WTC11 (cell line): ENCODE measurements at regions not wholly inside any gene's neighbourhood (a gene's known extent, or its start where the extent isn't known, plus 50 kb on each side); places are given as distances from the start of the nearest gene placed in this dataset.

ENCODE experiments used
- ATAC-seq: fragments of 200-7000 bp; cut with Tn5 transposase; 2 replicates; pipeline ENCODE4 v1.10.0; 2021; ENCODE audit warnings: mild to moderate bottlenecking, moderate library complexity
- CTCF ChIA-PET: fragments of 300-600 bp; sonication (Branson Sonifier 250); formaldehyde crosslinking; loops from one replicate; lab custom pipeline; 2021; ENCODE audit warnings: antibody characterized with exemption; lab: Charles Lee
- POLR2A ChIA-PET: fragments of 350-600 bp; sonication (Branson Sonifier 250); formaldehyde crosslinking; loops from one replicate; lab custom pipeline; 2021; ENCODE audit warnings: antibody characterized with exemption; lab: Charles Lee
- DNase-seq: peaks from one replicate; pipeline ENCODE4 v3.0.0; 2021; ENCODE audit warnings: low spot score
- H3K27ac Mint-ChIP-seq: 2 replicates; pipeline ENCODE4 v1.8.0; 2021; ENCODE audit warnings: mixed read lengths
- H3K27me3 Mint-ChIP-seq: 2 replicates; pipeline ENCODE4 v1.8.0; 2021; ENCODE audit warnings: low read depth, mild to moderate bottlenecking, moderate library complexity, mixed read lengths
- H3K36me3 Mint-ChIP-seq: 2 replicates; pipeline ENCODE4 v1.8.0; 2021; ENCODE audit warnings: mixed read lengths
- H3K4me1 Mint-ChIP-seq: 2 replicates; pipeline ENCODE4 v1.8.0; 2022; ENCODE audit warnings: mixed read lengths
- H3K4me3 Mint-ChIP-seq: 2 replicates; pipeline ENCODE4 v1.8.0; 2021; ENCODE audit warnings: mild to moderate bottlenecking, moderate library complexity, mixed read lengths
- H3K9me3 Mint-ChIP-seq: 2 replicates; pipeline ENCODE4 v1.8.0; 2021; ENCODE audit warnings: mixed read lengths
- AR ChIP-seq: fragments of 250-450 bp; sonication (Bioruptor Pico); IDR thresholded peaks from 2 replicates; pipeline ENCODE4 v1.9.0; 2021; ENCODE audit warnings: mild to moderate bottlenecking
- ATF1 ChIP-seq: sonication (generic); formaldehyde crosslinking; IDR thresholded peaks from 2 replicates; pipeline ENCODE4 v1.8.1; 2023; ENCODE audit warnings: mild to moderate bottlenecking, moderate library complexity, missing genetic modification reagents
- CREM ChIP-seq: sonication (generic); formaldehyde crosslinking; IDR thresholded peaks from 2 replicates; pipeline ENCODE4 v1.8.1; 2022; ENCODE audit warnings: mild to moderate bottlenecking, missing genetic modification reagents, moderate library complexity
- E2F5 ChIP-seq: sonication (generic); formaldehyde crosslinking; IDR thresholded peaks from 2 replicates; pipeline ENCODE4 v1.8.1; 2022; ENCODE audit warnings: mild to moderate bottlenecking, moderate library complexity, missing genetic modification reagents
- ETV6 ChIP-seq: sonication (generic); formaldehyde crosslinking; IDR thresholded peaks from 2 replicates; pipeline ENCODE4 v1.8.1; 2022; ENCODE audit warnings: mild to moderate bottlenecking, missing genetic modification reagents
- FOXK1 ChIP-seq: sonication (generic); formaldehyde crosslinking; IDR thresholded peaks from 2 replicates; pipeline ENCODE4 v1.8.0; 2022; ENCODE audit warnings: mild to moderate bottlenecking, moderate library complexity, missing genetic modification reagents
- FOXP4 ChIP-seq: sonication (generic); formaldehyde crosslinking; IDR thresholded peaks from 2 replicates; pipeline ENCODE4 v1.8.0; 2022; ENCODE audit warnings: mild to moderate bottlenecking, missing genetic modification reagents
- JAZF1 ChIP-seq: fragments of 250-450 bp; sonication (Bioruptor Pico); IDR thresholded peaks from 2 replicates; pipeline ENCODE4 v1.9.0; 2021; ENCODE audit warnings: moderate library complexity, mild to moderate bottlenecking, inconsistent platforms
- KAT7 ChIP-seq: sonication (generic); formaldehyde crosslinking; IDR thresholded peaks from 2 replicates; pipeline ENCODE4 v1.8.1; 2023; ENCODE audit warnings: missing genetic modification reagents, mild to moderate bottlenecking, borderline replicate concordance
- MLX ChIP-seq: sonication (generic); formaldehyde crosslinking; IDR thresholded peaks from 2 replicates; pipeline ENCODE4 v1.8.1; 2023; ENCODE audit warnings: mild to moderate bottlenecking, missing genetic modification reagents, moderate library complexity
- NFE2L1 ChIP-seq: sonication (generic); formaldehyde crosslinking; IDR thresholded peaks from 2 replicates; pipeline ENCODE4 v1.8.1; 2023; ENCODE audit warnings: missing genetic modification reagents
- NR1H2 ChIP-seq: sonication (generic); formaldehyde crosslinking; IDR thresholded peaks from 2 replicates; pipeline ENCODE4 v1.9.0; 2021; ENCODE audit warnings: mild to moderate bottlenecking, moderate library complexity, missing genetic modification reagents
- PRRX2 ChIP-seq: fragments of 250-450 bp; sonication (Bioruptor Pico); IDR thresholded peaks from 2 replicates; pipeline ENCODE4 v1.8.0; 2021; ENCODE audit warnings: mild to moderate bottlenecking
- ZBTB43 ChIP-seq: sonication (generic); formaldehyde crosslinking; IDR thresholded peaks from 2 replicates; pipeline ENCODE4 v1.8.1; 2023; ENCODE audit warnings: mild to moderate bottlenecking, missing genetic modification reagents
- ZNF281 ChIP-seq: sonication (generic); formaldehyde crosslinking; IDR thresholded peaks from 2 replicates; pipeline ENCODE4 v1.8.0; 2023; ENCODE audit warnings: mild to moderate bottlenecking, missing genetic modification reagents

- H3K27me3 Mint-ChIP-seq = no peaks in the 10 kb centered on the region
- H3K4me3 Mint-ChIP-seq = no peak overlapping the region
- no peak overlapping the region for H3K27ac Mint-ChIP-seq
- no peaks in the 10 kb centered on the region; the same call in 1 of the 2 replicates for H3K4me1 Mint-ChIP-seq
- CTCF ChIA-PET = no interaction called here
- DNase-seq (no peak), ATAC-seq (no peak)
- H3K36me3 Mint-ChIP-seq = peaks cover 36% of the 10 kb centered on the region
- peaks cover 37% of the 10 kb centered on the region for H3K9me3 Mint-ChIP-seq
- TF ChIP-seq MLX (CRISPR knock-in tag) (no peak), NR1H2 (CRISPR knock-in tag) (no peak), AR (CRISPR knock-in tag) (no peak), ZBTB43 (CRISPR knock-in tag) (no peak), ATF1 (CRISPR knock-in tag) (no peak), KAT7 (no peak), PRRX2 (CRISPR knock-in tag) (no peak), ZNF281 (CRISPR knock-in tag) (no peak), NFE2L1 (CRISPR knock-in tag) (no peak), FOXP4 (CRISPR knock-in tag) (no peak), E2F5 (no peak)
- POLR2A ChIA-PET = no interaction called here
Measured at GRCh38 chr10:53230651-53231050, 458.1 kb upstream of the MBL2 start.

GRCh38 chr10:53223851-53224250 is 451.3 kb upstream of the MBL2 start:
- Mint-ChIP-seq H3K4me3 (no peak overlapping the region), H3K4me1 (peaks cover 22% of the 10 kb centered on the region), H3K9me3 (peaks cover 27% of the 10 kb centered on the region), H3K27ac (peak overlapping the region; percentile 47), H3K36me3 (peaks cover 22% of the 10 kb centered on the region)
- POLR2A ChIA-PET = no interaction called here
- peak; percentile 95 for ATAC-seq
- no peak for TF ChIP-seq JAZF1 (CRISPR knock-in tag)
- TF ChIP-seq CREM (CRISPR knock-in tag) = 0 out of 2 replicates have a peak, but pooled peaks have one; percentile 22
- TF ChIP-seq FOXK1 = 0 out of 2 replicates have a peak, but pooled peaks have one; percentile 26
- TF ChIP-seq ETV6 (CRISPR knock-in tag) = 0 out of 2 replicates have a peak, but pooled peaks have one; percentile 47
- TF ChIP-seq, all 79 proteins: peak for 3
- CTCF ChIA-PET = interaction anchor here (0.9 to 1.3 kb wide), 3 partner anchors 14 to 406 kb away, joined by 4 to 7 read pairs (median 6); no protein-coding TSS in a partner anchor
- DNase-seq = peak; percentile 34
- no peaks in the 10 kb centered on the region; the same call in 1 of the 2 replicates for H3K27me3 Mint-ChIP-seq
